ENCODE measurements at regions not wholly inside any gene's neighbourhood (a gene's known extent, or its start where the extent isn't known, plus 50 kb on each side); places are given as distances from the start of the nearest gene placed in this dataset.

DNA sequence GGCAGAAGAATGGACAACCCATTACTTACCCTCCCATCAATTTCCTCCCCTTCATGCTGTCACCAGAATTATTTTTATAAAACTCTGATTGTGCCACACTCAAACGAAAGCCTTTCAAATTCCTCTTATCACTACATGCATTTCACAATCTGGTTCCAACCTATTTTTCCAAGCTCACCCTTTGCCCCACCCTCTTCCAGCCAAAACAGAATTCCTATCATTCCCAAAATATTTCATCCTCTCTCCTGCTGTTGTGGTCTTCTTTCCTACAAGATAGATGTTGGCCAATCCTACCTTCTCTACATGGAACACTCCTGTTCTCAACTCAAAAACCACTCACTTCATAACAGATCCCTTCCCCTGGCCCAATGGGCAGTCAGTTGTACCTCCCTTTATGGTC lies 111.5 kb downstream of the ELAPOR2 start:
- no peak for DNase-seq (ENCODE audit: low spot score)

DNA sequence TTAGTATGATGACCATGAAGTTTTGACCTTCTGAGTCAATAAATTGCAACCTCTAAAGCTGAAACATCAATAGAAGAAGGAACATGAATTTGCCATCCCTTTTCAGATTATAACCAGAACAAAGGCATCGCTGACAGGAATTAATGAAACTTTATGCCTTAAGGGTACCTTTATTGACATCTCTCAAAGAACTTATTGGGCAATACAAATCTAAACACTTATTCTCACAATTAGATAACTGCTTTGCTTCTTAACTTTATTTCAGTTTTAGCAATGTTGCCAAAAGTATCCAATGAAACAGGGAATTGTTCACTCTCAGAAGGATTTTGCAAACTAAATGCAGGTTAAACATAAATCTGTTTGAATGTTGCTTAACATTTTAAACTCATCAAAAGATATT lies 116.0 kb downstream of the ELAPOR2 start:
- no peak for DNase-seq (ENCODE audit: low spot score)

DNA sequence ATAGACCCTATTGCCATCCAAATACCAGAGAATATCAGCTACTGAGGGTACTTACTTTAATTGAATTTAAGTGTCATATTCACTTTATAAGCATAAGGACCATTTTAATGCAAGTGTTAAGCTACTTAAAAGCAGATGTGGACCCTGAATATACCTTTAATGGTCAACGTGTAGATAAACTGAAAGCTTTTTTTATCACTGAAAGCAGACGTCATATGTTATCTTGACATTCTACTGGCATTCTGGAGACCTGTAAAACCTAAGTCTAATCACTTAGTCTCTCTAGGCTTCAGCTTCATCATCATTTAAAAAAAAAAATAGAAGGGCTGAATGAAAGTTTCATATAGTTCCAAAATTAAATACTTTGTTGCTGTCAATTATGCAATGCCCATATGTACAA lies 116.5 kb downstream of the ELAPOR2 start:
- no peak for DNase-seq (ENCODE audit: low spot score)

- no peak for DNase-seq (ENCODE audit: low spot score)
Observed at GRCh38 chr7:86942081-86942480, 117.4 kb downstream of the ELAPOR2 start.

GRCh38 chr7:86939197-86939814 lies 120.1 kb downstream of the ELAPOR2 start:
- peak; percentile 71 for DNase-seq (ENCODE audit: low spot score)

GRCh38 chr7:86937363-86937878 lies 122.0 kb downstream of the ELAPOR2 start:
- DNase-seq (ENCODE audit: low spot score), result no peak

DNA sequence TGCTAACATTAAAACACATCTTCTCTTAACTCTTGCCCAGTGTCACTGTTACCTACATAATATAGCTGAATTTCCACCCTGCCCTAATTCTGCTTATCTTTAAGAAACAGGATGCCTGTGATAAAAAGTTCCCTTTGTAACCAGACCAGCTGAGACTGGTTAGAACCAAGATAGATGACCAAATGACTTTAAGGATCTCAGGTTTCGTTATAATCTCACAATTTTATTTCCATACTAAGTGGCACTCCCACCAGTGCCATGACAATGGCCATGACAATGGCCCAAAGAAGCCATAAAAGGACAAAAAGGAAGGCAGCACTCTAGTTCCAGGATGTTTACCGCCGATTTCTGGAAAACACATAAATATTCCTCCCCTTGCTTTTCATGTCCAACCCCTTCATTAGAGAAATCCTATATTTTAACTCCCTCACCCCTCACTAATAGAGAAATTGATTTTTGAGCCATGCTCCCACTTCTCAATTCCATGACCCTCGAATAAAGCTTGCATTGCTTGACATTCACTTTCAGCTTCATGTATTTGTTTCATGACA lies 126.1 kb downstream of the ELAPOR2 start:
- DNase-seq (ENCODE audit: low spot score), result no peak

DNA sequence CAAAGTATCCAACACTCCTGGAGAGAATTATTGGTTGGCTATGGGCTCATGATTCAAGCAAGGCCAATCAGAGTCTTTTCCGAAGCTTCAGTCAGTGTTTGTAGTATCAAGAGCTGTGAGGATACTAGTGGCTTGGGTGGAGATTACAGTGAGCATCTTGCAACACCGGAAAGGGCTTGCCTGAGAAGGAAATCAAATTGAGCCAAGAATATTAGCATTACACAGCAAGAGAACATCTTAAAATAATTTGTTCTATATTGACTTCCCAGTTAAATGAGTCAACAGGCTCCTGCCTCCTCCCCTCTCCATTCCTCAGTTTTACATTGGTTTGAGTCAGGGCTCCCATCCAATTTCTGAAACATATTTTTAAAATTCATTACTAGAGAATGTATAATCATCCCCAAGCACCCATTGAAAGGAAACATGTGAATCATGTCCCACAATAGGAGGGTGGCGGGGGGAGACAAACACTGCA lies 127.4 kb downstream of the ELAPOR2 start:
- DNase-seq (ENCODE audit: low spot score), result no peak

GRCh38 chr7:86931439-86931838 lies 128.0 kb downstream of the ELAPOR2 start:
- no peak for DNase-seq (ENCODE audit: low spot score)

- DNase-seq (ENCODE audit: low spot score), result no peak
Observed at GRCh38 chr7:86930554-86931307, 128.7 kb downstream of the ELAPOR2 start.

GRCh38 chr7:86929293-86930109 lies 130.0 kb downstream of the ELAPOR2 start:
- no peak for DNase-seq (ENCODE audit: low spot score)

GRCh38 chr7:86928308-86928707 lies 131.1 kb downstream of the ELAPOR2 start:
- no peak for DNase-seq (ENCODE audit: low spot score)

DNA sequence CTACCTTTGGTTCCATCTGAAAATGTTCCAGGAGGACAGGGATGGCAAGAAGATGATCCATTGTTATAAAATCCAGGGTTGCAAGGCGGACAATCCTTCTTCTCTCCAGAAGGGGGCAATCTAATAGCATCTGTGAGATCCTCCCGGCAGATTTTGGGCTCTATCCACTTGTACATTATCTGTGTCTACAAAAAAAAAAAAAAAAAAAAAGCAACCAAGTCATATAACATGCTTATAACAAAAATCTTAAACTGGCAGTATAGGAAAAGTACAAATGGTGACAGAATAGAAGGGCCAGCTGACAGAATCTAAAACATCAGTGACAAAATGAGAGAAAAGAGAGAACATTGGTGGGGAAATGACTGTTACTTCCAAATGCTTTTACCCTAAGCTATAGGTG lies 132.7 kb downstream of the ELAPOR2 start:
- DNase-seq (ENCODE audit: low spot score), result peak; percentile 48

GRCh38 chr7:86925221-86925620 lies 134.2 kb downstream of the ELAPOR2 start:
- DNase-seq (ENCODE audit: low spot score), result no peak

DNA sequence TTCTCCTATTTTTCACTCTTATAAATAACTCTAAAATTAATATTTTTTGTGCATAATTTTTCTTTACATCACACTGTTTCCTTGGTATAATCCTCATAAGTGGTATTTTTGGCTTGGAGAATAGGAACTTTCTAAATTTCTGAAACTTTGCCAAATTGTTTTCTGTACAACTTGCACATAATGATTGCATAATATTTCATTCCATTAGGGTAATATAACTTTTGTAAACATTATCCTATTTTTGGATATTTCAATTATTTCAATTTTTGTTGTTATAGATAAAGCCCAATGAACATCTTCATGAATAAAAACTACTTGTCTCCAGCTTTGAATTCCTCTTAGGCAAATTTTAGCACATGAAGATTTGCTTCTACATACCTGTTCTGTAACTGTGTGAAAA lies 135.9 kb downstream of the ELAPOR2 start:
- no peak for DNase-seq (ENCODE audit: low spot score)

GRCh38 chr7:86920154-86920553 lies 139.3 kb downstream of the ELAPOR2 start:
- DNase-seq (ENCODE audit: low spot score), result no peak

DNA sequence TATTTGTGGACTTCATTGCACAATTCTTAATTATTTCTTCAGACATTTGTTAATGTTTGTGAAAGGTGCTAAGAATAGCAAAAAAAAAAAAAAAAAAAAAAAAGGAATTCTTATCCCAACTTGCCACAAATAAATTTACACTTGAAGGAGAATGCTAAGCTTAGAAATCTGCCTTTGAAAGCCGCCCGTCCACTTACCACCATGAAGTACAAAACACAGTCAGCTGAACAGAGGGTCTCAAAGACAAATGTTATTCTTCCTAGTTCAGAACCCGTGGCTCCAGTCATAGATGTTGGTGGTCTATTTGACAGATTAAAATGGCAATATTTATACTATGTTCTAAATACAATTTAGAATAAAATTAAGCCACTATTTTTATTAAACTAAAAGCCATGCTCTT lies 141.2 kb downstream of the ELAPOR2 start:
- no peak for DNase-seq (ENCODE audit: low spot score)

DNA sequence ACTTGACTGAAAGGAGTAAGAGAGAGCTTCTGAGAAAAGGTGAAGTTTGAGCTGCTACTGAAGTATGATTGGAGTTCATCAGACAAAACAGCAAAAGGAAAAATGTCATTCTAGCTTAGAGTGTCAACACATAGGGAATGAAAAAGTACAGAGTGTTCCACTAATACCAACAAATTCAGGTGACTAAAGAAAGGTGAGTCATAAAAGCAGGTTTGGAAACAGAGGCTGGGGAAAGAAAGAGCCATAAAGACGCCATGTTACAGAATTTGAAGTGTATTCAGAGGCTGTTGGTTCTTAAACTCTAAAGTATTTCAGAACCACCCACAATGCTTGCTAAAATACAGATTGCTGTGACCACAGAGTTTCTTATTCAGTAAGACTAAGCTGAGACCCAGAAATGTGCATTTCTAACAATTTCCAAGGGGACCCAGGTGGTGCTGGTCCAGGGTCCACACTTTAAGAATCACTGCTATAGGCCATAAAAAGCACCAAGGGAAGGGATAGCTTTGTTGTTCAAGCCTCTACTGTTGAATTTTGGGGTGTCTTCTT lies 143.1 kb downstream of the ELAPOR2 start:
- no peak for DNase-seq (ENCODE audit: low spot score)

- DNase-seq (ENCODE audit: low spot score), result peak; percentile 10
Observed at GRCh38 chr7:86914551-86914950, 144.9 kb downstream of the ELAPOR2 start.

Data from kidney tubule cell (primary cell).